SK-N-SH treated with all-trans-retinoic acid at 6 μM for 48 hours (cell line): ENCODE measurements at regions not wholly inside any gene's neighbourhood (a gene's known extent, or its start where the extent isn't known, plus 50 kb on each side); places are given as distances from the start of the nearest gene placed in this dataset.

Experiments used
- ATAC-seq: fragments of 200-7000 bp; cut with Tn5 transposase; 3 replicates; pipeline ENCODE4 v1.9.1; 2020; ENCODE audit warnings: mild to moderate bottlenecking, moderate library complexity
- ARNTL ChIP-seq: fragments of 450-650 bp; formaldehyde crosslinking; IDR thresholded peaks from 2 replicates; pipeline ENCODE4 v1.5.0; 2020; ENCODE audit warnings: low read depth, mild to moderate bottlenecking, moderate library complexity, borderline replicate concordance
- BACH2 ChIP-seq: fragments of 250-450 bp; sonication (Bioruptor Pico); IDR thresholded peaks from 2 replicates; pipeline ENCODE4 v1.9.0; 2021; ENCODE audit warnings: mild to moderate bottlenecking, borderline replicate concordance
- CSDC2 ChIP-seq: fragments of 250-450 bp; sonication (Bioruptor Pico); IDR thresholded peaks from 2 replicates; pipeline ENCODE4 v1.5.0; 2020; ENCODE audit warnings: mild to moderate bottlenecking, moderate library complexity
- ESRRG ChIP-seq: fragments of 250-450 bp; sonication (Bioruptor Pico); IDR thresholded peaks from 2 replicates; pipeline ENCODE4 v1.6.1; 2021; ENCODE audit warnings: mild to moderate bottlenecking
- GLIS3 ChIP-seq: fragments of 250-450 bp; sonication (Bioruptor Pico); IDR thresholded peaks from 2 replicates; pipeline ENCODE4 v1.5.0; 2020; ENCODE audit warnings: mild to moderate bottlenecking, moderate library complexity
- ISL1 ChIP-seq: fragments of 250-450 bp; sonication (Bioruptor Pico); IDR thresholded peaks from 2 replicates; pipeline ENCODE4 v2.1.2; 2022; ENCODE audit warnings: mild to moderate bottlenecking, moderate library complexity
- OSR1 ChIP-seq: fragments of 250-450 bp; sonication (Bioruptor Pico); IDR thresholded peaks from 2 replicates; pipeline ENCODE4 v1.8.0; 2022; ENCODE audit warnings: moderate library complexity, mild to moderate bottlenecking, inconsistent platforms
- PPARA ChIP-seq: fragments of 250-450 bp; sonication (Bioruptor Pico); IDR thresholded peaks from 2 replicates; pipeline ENCODE4 v1.5.0; 2020; ENCODE audit warnings: mild to moderate bottlenecking, borderline replicate concordance
- RARB ChIP-seq: fragments of 250-450 bp; sonication (Bioruptor Pico); IDR thresholded peaks from 2 replicates; pipeline ENCODE4 v1.8.0; 2021; ENCODE audit warnings: mild to moderate bottlenecking, moderate library complexity
- SNAI2 ChIP-seq: fragments of 250-450 bp; sonication (Bioruptor Pico); IDR thresholded peaks from 2 replicates; pipeline ENCODE4 v1.5.0; 2020; ENCODE audit warnings: mild to moderate bottlenecking, moderate library complexity
- TCF4 ChIP-seq: fragments of 250-450 bp; sonication (Bioruptor Pico); IDR thresholded peaks from 2 replicates; pipeline ENCODE4 v1.8.0; 2021; ENCODE audit warnings: mild to moderate bottlenecking, moderate library complexity, borderline replicate concordance
- ZC3H10 ChIP-seq: fragments of 250-450 bp; sonication (Bioruptor Pico); IDR thresholded peaks from 2 replicates; pipeline ENCODE4 v1.5.1; 2021; ENCODE audit warnings: mild to moderate bottlenecking, moderate library complexity
- ZFP3 ChIP-seq: fragments of 250-450 bp; sonication (Bioruptor Pico); IDR thresholded peaks from 2 replicates; pipeline ENCODE4 v1.5.0; 2020; ENCODE audit warnings: mild to moderate bottlenecking, moderate library complexity
- ZFP30 ChIP-seq: fragments of 450-650 bp; formaldehyde crosslinking; IDR thresholded peaks from 2 replicates; pipeline ENCODE4 v1.5.0; 2022; ENCODE audit warnings: mild to moderate bottlenecking, moderate library complexity
- ZNF565 ChIP-seq: fragments of 450-650 bp; formaldehyde crosslinking; conservative IDR thresholded peaks from 2 replicates; pipeline ENCODE4 v1.5.0; 2020; ENCODE audit warnings: low read depth, mild to moderate bottlenecking, moderate library complexity
- ZNF70 ChIP-seq: fragments of 450-650 bp; formaldehyde crosslinking; IDR thresholded peaks from 2 replicates; pipeline ENCODE4 v1.5.0; 2020; ENCODE audit warnings: mild to moderate bottlenecking, moderate library complexity
- ZNF8 ChIP-seq: fragments of 450-650 bp; formaldehyde crosslinking; IDR thresholded peaks from 2 replicates; pipeline ENCODE4 v1.5.0; 2020; ENCODE audit warnings: mild to moderate bottlenecking, moderate library complexity
- TF ChIP-seq, protein P1 (sequence below): fragments of 250-450 bp; sonication (Bioruptor Pico); IDR thresholded peaks from 2 replicates; pipeline ENCODE4 v1.5.1; 2020; ENCODE audit warnings: low read depth, mild to moderate bottlenecking, moderate library complexity
- TF ChIP-seq, protein P2 (sequence below): fragments of 250-450 bp; sonication (Bioruptor Pico); IDR thresholded peaks from 2 replicates; pipeline ENCODE4 v1.8.0; 2020; ENCODE audit warnings: mild to moderate bottlenecking, moderate library complexity, borderline replicate concordance
- TF ChIP-seq, protein P3 (sequence below): fragments of 250-450 bp; sonication (Bioruptor Pico); IDR thresholded peaks from 2 replicates; pipeline ENCODE4 v1.8.0; 2021; ENCODE audit warnings: low read depth, mild to moderate bottlenecking, moderate library complexity, borderline replicate concordance
- TF ChIP-seq, protein P4 (sequence below): fragments of 250-450 bp; sonication (Bioruptor Pico); IDR thresholded peaks from 2 replicates; pipeline ENCODE4 v1.5.0; 2020; ENCODE audit warnings: mild to moderate bottlenecking, moderate library complexity

DNA sequence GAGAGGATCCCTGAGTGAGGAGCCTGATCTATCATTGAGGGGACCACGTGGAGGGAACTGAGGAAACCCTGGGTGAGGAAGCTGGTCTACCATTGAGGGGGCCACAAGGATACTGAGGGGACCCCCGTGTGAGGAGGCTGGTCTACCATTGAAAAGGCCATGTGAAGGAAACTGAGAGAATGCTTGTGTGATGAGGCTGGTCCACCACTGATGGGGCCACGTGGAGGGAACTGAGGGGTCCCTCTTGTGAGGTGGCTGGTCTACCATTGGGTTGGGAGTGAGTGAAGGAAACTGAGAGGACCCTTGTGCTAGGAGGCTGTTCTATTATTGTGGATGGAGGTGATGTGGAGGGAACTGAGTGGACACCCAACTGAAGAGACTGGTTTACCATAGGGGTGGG, 161.3 kb downstream of the FBLN2 start:
- no peak for ATAC-seq
- TF ChIP-seq TCF4 (CRISPR knock-in tag) = no peak
- no peak for TF ChIP-seq GLIS3 (CRISPR knock-in tag)
- TF ChIP-seq ARNTL (CRISPR knock-in tag) = no peak
- TF ChIP-seq, protein P1, sequence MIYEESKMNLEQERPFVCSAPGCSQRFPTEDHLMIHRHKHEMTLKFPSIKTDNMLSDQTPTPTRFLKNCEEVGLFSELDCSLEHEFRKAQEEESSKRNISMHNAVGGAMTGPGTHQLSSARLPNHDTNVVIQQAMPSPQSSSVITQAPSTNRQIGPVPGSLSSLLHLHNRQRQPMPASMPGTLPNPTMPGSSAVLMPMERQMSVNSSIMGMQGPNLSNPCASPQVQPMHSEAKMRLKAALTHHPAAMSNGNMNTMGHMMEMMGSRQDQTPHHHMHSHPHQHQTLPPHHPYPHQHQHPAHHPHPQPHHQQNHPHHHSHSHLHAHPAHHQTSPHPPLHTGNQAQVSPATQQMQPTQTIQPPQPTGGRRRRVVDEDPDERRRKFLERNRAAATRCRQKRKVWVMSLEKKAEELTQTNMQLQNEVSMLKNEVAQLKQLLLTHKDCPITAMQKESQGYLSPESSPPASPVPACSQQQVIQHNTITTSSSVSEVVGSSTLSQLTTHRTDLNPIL (CRISPR knock-in tag) = no peak
- TF ChIP-seq OSR1 = no peak
- TF ChIP-seq ZNF8 (CRISPR knock-in tag) = no peak
- TF ChIP-seq ZNF565 = no peak
- TF ChIP-seq, protein P2, sequence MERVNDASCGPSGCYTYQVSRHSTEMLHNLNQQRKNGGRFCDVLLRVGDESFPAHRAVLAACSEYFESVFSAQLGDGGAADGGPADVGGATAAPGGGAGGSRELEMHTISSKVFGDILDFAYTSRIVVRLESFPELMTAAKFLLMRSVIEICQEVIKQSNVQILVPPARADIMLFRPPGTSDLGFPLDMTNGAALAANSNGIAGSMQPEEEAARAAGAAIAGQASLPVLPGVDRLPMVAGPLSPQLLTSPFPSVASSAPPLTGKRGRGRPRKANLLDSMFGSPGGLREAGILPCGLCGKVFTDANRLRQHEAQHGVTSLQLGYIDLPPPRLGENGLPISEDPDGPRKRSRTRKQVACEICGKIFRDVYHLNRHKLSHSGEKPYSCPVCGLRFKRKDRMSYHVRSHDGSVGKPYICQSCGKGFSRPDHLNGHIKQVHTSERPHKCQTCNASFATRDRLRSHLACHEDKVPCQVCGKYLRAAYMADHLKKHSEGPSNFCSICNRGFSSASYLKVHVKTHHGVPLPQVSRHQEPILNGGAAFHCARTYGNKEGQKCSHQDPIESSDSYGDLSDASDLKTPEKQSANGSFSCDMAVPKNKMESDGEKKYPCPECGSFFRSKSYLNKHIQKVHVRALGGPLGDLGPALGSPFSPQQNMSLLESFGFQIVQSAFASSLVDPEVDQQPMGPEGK (CRISPR knock-in tag) = no peak
- no peak for TF ChIP-seq RARB (CRISPR knock-in tag)
- no peak for TF ChIP-seq ZC3H10
- TF ChIP-seq ISL1 (CRISPR knock-in tag) = no peak
- TF ChIP-seq SNAI2 (CRISPR knock-in tag) = no peak
- no peak for TF ChIP-seq BACH2 (CRISPR knock-in tag)
- TF ChIP-seq, protein P3, sequence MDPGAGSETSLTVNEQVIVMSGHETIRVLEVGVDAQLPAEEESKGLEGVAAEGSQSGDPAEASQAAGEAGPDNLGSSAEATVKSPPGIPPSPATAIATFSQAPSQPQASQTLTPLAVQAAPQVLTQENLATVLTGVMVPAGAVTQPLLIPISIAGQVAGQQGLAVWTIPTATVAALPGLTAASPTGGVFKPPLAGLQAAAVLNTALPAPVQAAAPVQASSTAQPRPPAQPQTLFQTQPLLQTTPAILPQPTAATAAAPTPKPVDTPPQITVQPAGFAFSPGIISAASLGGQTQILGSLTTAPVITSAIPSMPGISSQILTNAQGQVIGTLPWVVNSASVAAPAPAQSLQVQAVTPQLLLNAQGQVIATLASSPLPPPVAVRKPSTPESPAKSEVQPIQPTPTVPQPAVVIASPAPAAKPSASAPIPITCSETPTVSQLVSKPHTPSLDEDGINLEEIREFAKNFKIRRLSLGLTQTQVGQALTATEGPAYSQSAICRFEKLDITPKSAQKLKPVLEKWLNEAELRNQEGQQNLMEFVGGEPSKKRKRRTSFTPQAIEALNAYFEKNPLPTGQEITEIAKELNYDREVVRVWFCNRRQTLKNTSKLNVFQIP (CRISPR knock-in tag) = no peak
- TF ChIP-seq, protein P4, sequence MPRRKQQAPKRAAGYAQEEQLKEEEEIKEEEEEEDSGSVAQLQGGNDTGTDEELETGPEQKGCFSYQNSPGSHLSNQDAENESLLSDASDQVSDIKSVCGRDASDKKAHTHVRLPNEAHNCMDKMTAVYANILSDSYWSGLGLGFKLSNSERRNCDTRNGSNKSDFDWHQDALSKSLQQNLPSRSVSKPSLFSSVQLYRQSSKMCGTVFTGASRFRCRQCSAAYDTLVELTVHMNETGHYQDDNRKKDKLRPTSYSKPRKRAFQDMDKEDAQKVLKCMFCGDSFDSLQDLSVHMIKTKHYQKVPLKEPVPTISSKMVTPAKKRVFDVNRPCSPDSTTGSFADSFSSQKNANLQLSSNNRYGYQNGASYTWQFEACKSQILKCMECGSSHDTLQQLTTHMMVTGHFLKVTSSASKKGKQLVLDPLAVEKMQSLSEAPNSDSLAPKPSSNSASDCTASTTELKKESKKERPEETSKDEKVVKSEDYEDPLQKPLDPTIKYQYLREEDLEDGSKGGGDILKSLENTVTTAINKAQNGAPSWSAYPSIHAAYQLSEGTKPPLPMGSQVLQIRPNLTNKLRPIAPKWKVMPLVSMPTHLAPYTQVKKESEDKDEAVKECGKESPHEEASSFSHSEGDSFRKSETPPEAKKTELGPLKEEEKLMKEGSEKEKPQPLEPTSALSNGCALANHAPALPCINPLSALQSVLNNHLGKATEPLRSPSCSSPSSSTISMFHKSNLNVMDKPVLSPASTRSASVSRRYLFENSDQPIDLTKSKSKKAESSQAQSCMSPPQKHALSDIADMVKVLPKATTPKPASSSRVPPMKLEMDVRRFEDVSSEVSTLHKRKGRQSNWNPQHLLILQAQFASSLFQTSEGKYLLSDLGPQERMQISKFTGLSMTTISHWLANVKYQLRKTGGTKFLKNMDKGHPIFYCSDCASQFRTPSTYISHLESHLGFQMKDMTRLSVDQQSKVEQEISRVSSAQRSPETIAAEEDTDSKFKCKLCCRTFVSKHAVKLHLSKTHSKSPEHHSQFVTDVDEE = no peak
- no peak for TF ChIP-seq ZFP30
- TF ChIP-seq ZFP3 (CRISPR knock-in tag) = no peak
- TF ChIP-seq ESRRG (CRISPR knock-in tag) = no peak
- TF ChIP-seq ZNF70 (CRISPR knock-in tag) = no peak
- TF ChIP-seq PPARA (CRISPR knock-in tag) = no peak

DNA sequence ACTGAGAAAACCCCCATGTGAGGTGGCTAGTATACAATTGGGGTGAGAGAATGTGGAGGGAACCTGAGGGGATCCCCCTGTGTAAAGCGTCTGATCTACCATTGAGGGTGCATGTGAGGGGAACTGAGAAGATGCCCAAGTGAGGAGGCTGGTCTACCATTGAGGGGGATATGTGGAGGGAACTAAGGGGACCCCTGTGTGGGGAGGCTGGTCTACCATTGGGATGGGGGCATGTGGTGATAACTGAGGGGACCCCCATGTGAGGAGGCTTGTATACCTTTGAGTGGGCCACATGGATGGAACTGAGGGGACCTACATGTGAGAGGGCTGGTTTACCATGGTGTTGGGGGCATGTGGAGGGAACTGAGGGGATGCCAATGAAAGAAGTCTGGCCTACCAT, 160.8 kb downstream of the FBLN2 start:
- TF ChIP-seq RARB (CRISPR knock-in tag) = no peak
- TF ChIP-seq ZFP3 (CRISPR knock-in tag) = no peak
- no peak for TF ChIP-seq PPARA (CRISPR knock-in tag)
- no peak for ATAC-seq

DNA sequence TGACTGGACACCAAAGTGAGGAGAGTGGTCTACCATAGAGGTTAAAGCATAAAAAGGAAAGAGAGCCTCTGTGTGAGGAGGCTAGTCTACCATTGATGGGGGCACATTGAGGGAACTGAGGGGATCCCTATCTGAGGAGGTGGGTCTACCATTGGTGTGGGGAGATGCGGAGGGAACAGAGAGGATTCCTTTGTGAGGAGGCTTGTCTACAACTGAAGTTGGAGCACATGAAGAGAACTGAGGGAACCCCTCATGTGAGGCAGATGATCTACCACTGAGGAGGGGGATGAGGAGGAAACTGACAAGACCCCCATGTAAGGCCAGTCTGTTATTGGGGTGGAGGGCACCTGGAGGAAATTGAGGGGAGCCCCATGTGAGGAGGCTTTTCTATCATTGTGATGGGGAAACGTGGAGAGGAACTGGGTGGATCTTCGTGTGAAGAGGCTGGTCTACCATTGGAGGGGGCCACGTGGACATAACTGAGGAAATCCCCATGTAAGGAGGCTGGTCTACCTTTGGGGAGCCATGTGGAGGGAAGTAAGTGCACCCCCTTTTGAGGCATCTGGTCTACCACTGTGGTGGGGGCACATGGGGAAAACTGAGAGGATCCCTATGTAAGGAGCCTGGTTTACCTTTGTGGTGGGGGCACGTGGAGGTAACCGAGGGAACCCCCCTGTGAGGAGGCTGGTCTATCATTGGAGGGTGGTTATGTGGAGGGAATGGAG, 160.1 kb downstream of the FBLN2 start:
- no peak for ATAC-seq
- TF ChIP-seq ISL1 (CRISPR knock-in tag) (no peak), ZFP3 (CRISPR knock-in tag) (no peak), OSR1 (no peak), ZC3H10 (no peak), SNAI2 (CRISPR knock-in tag) (no peak), ZNF565 (no peak), ARNTL (CRISPR knock-in tag) (no peak), ZNF70 (CRISPR knock-in tag) (no peak), BACH2 (CRISPR knock-in tag) (no peak), ZFP30 (no peak), ZNF8 (CRISPR knock-in tag) (no peak), CSDC2 (no peak), ESRRG (CRISPR knock-in tag) (no peak)
- TF ChIP-seq, protein P2 (CRISPR knock-in tag) = no peak
- TF ChIP-seq, protein P1 (CRISPR knock-in tag) = no peak
- TF ChIP-seq, protein P4 = no peak
